ENCODE measurements at regions not wholly inside any gene's neighbourhood (a gene's known extent, or its start where the extent isn't known, plus 50 kb on each side); places are given as distances from the start of the nearest gene placed in this dataset.

DNA sequence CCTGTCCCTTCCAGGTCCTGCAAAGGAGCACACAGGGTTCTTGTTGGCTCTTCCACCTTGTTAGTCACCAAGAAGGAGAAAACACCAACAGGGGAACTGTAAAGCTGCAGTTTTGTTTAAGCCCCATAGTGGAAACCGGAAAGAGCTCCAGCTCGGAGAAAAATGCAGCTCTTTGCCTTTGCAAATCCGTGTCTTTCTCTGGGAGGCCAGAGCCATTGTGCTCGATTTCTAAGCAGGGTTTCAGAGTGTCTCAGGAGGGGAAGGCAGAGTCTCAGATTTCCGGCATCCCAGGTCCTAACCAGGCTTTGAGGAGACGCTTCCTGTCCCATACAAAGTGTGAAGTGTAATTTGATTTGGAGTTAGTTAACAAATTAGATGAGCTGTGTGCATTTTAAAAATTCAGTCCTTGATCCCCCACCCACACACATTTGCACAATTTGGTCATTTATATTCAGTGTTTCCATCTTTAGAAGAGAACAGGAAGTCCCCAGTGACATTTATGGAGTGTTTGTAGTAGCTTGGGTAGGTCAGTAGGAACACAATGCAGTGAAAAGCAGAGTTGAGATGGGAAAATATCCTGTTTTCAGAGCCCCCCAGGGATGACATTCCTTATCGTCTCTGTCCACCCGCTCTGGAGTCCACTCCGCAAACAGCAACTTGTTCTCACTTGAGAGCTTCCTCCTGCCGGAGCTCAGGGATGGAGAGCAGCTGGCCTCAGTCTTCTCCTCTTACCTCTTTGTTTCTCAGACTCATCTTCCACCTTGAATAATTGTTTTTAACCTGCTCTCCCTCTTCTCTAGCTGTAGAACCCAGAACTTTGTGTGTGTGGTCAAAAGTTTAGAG lies 331.9 kb downstream of the SEC14L1 start:
- TF ChIP-seq FOXM1 (IDR thresholded peaks at IDR 0.05; ENCODE audit: borderline replicate concordance, low read depth) (no peak), EP300 (IDR thresholded peaks at IDR 0.05; ENCODE audit: borderline replicate concordance) (no peak), CEBPB (IDR thresholded peaks at IDR 0.05) (no peak), TCF12 (IDR thresholded peaks at IDR 0.05; ENCODE audit: low read depth) (no peak), YY1 (IDR thresholded peaks at IDR 0.05; ENCODE audit: low read depth) (no peak), RAD21 (IDR thresholded peaks at IDR 0.05; ENCODE audit: low read depth) (no peak), ZBTB7A (IDR thresholded peaks at IDR 0.05; ENCODE audit: low read depth) (no peak), EGR1 (IDR thresholded peaks at IDR 0.05) (no peak), USF1 (IDR thresholded peaks at IDR 0.05) (no peak), TEAD4 (IDR thresholded peaks at IDR 0.05) (no peak), CREB1 (IDR thresholded peaks at IDR 0.05; ENCODE audit: low read depth) (no peak), TAF1 (IDR thresholded peaks at IDR 0.05; ENCODE audit: low read depth) (no peak), NFIC (IDR thresholded peaks at IDR 0.05) (no peak), REST (IDR thresholded peaks at IDR 0.05; ENCODE audit: low read depth) (no peak)
- TF ChIP-seq, protein P1, sequence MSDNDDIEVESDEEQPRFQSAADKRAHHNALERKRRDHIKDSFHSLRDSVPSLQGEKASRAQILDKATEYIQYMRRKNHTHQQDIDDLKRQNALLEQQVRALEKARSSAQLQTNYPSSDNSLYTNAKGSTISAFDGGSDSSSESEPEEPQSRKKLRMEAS (IDR thresholded peaks at IDR 0.05), result no peak

DNA sequence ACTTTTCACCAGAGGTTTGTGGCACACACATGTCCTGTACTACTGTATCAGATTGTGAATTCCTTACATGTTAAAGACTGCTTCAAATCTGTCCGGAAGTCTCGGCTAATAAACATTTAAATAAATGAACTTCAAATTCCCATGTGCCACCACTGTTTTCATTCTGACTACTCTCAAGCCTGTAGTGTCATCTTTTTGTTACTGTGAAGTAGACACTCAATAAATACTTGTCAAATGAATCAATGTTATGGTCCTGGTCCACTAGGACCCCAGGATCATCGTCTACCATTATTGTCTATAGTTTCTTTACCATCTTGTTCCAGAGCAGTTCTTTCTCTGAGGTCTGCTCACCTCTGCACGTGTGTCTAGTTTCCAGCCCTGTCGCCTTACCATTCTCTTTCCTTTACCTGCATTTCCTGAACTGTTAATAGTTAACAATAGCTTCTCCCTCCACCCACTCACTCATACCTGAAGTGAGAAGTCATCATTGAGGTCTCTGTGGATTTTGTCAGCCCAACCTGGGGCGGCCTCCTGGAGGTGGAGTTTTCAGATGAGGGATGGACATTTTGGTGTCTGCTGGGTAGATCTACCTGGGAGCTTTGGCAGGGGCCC lies 333.0 kb downstream of the SEC14L1 start:
- TF ChIP-seq EGR1 (IDR thresholded peaks at IDR 0.05), result peak; percentile 95
- TF ChIP-seq NFIC (IDR thresholded peaks at IDR 0.05), result peak; percentile 27; the same call in 1 of the 2 replicates
- TF ChIP-seq TCF12 (IDR thresholded peaks at IDR 0.05; ENCODE audit: low read depth), result no peak
- TF ChIP-seq USF1 (IDR thresholded peaks at IDR 0.05), result no peak
- peak; percentile 58; the same call in 1 of the 2 replicates for TF ChIP-seq TEAD4 (IDR thresholded peaks at IDR 0.05)

GRCh38 chr17:77474292-77474988 lies 333.7 kb downstream of the SEC14L1 start:
- TF ChIP-seq TEAD4 (IDR thresholded peaks at IDR 0.05) (no peak), RAD21 (IDR thresholded peaks at IDR 0.05; ENCODE audit: low read depth) (no peak), NFIC (IDR thresholded peaks at IDR 0.05) (no peak), CREB1 (IDR thresholded peaks at IDR 0.05; ENCODE audit: low read depth) (no peak), TCF12 (IDR thresholded peaks at IDR 0.05; ENCODE audit: low read depth) (no peak), FOXM1 (IDR thresholded peaks at IDR 0.05; ENCODE audit: borderline replicate concordance, low read depth) (no peak), EGR1 (IDR thresholded peaks at IDR 0.05) (no peak), EP300 (IDR thresholded peaks at IDR 0.05; ENCODE audit: borderline replicate concordance) (no peak), TAF1 (IDR thresholded peaks at IDR 0.05; ENCODE audit: low read depth) (no peak), CEBPB (IDR thresholded peaks at IDR 0.05) (no peak)
- TF ChIP-seq, protein P1 (IDR thresholded peaks at IDR 0.05), result no peak

- no peak for TF ChIP-seq NFIC (IDR thresholded peaks at IDR 0.05)
- TF ChIP-seq ZBTB7A (IDR thresholded peaks at IDR 0.05; ENCODE audit: low read depth), result no peak
- TF ChIP-seq CREB1 (IDR thresholded peaks at IDR 0.05; ENCODE audit: low read depth), result no peak
- TF ChIP-seq, protein P1 (IDR thresholded peaks at IDR 0.05), result no peak
- no peak for TF ChIP-seq CEBPB (IDR thresholded peaks at IDR 0.05)
Measured at GRCh38 chr17:77475016-77475976, 334.5 kb downstream of the SEC14L1 start.

- TF ChIP-seq RAD21 (IDR thresholded peaks at IDR 0.05; ENCODE audit: low read depth) (no peak), REST (IDR thresholded peaks at IDR 0.05; ENCODE audit: low read depth) (no peak), CEBPB (IDR thresholded peaks at IDR 0.05) (no peak), TCF12 (IDR thresholded peaks at IDR 0.05; ENCODE audit: low read depth) (no peak), CREB1 (IDR thresholded peaks at IDR 0.05; ENCODE audit: low read depth) (no peak), TEAD4 (IDR thresholded peaks at IDR 0.05) (no peak), NFIC (IDR thresholded peaks at IDR 0.05) (no peak), EGR1 (IDR thresholded peaks at IDR 0.05) (no peak), USF1 (IDR thresholded peaks at IDR 0.05) (no peak), ZBTB7A (IDR thresholded peaks at IDR 0.05; ENCODE audit: low read depth) (no peak), FOXM1 (IDR thresholded peaks at IDR 0.05; ENCODE audit: borderline replicate concordance, low read depth) (no peak), EP300 (IDR thresholded peaks at IDR 0.05; ENCODE audit: borderline replicate concordance) (no peak), YY1 (IDR thresholded peaks at IDR 0.05; ENCODE audit: low read depth) (no peak), TAF1 (IDR thresholded peaks at IDR 0.05; ENCODE audit: low read depth) (no peak)
- TF ChIP-seq, protein P1 (IDR thresholded peaks at IDR 0.05), result no peak
Measured at GRCh38 chr17:77476006-77476405, 335.2 kb downstream of the SEC14L1 start.

Measured in Ishikawa (cell line).